ENCODE measurements at regions not wholly inside any gene's neighbourhood (a gene's known extent, or its start where the extent isn't known, plus 50 kb on each side); places are given as distances from the start of the nearest gene placed in this dataset.
"Not testable (repeated sequence)": the region's sequence is repeated elsewhere in the genome, so short reads cannot be mapped to it uniquely, and the experiment has no call there.

DNA sequence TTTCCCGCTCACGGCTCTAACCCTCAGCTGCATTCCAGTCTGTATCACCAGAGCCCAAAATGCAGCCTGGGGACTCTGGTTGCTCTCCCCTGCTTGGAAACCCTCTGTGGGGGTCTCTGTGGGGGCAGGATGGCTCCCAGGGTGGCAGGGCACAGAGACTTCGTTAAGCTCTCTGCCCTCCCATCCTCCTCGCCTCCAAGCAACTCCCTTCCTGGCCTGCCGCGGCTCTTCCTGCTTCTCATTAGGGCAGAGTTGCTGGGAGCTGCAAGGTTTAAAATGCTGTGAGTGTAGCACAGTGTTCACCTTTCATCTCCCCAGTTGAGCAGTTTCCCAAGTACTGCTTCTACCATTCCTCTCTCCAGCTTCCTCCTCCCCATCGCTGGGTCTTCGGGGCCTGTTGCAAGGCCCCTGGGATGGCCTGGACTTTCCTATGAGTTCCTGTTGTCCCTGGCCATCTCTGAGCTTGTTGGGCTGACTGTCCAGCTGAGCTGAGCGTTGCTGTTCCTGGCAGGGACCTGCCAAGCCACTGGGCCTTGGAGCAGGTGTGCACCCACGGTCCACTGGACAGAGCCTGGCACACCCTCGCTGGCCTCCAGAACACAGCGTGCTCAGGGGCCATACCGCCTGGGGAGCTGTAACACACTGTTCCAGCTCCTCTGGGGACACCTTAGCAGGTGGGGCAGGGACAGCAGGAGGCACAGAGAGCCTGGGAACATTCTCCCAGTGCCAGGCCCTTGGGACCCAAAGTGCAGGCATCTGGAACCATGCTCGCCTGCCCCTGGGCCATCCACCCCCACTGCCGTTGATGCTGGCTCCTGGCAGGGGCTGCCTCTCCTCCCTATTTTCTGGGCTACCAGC lies 188.4 kb downstream of the C9orf50 start:
- no peaks in the 10 kb centered on the region for H3K36me3 ChIP-seq (ENCODE audit: control insufficient read depth, insufficient read depth, low read length, severe bottlenecking)
- peaks cover 6% of the 10 kb centered on the region for H3K9me3 ChIP-seq (ENCODE audit: control insufficient read depth, low read length)
- peaks cover 10% of the 10 kb centered on the region for H3K4me1 ChIP-seq (ENCODE audit: control insufficient read depth, insufficient read depth, low read length)
- DNase-seq (ENCODE audit: low read depth), result no peak
- H3K4me3 ChIP-seq (ENCODE audit: low read length), result no peak overlapping the region
- no peak overlapping the region for H3K9ac ChIP-seq (ENCODE audit: low read length)
- H3K27me3 ChIP-seq (replicated peaks; ENCODE audit: control insufficient read depth, insufficient read depth, low read length), result peaks cover 5% of the 10 kb centered on the region

DNA sequence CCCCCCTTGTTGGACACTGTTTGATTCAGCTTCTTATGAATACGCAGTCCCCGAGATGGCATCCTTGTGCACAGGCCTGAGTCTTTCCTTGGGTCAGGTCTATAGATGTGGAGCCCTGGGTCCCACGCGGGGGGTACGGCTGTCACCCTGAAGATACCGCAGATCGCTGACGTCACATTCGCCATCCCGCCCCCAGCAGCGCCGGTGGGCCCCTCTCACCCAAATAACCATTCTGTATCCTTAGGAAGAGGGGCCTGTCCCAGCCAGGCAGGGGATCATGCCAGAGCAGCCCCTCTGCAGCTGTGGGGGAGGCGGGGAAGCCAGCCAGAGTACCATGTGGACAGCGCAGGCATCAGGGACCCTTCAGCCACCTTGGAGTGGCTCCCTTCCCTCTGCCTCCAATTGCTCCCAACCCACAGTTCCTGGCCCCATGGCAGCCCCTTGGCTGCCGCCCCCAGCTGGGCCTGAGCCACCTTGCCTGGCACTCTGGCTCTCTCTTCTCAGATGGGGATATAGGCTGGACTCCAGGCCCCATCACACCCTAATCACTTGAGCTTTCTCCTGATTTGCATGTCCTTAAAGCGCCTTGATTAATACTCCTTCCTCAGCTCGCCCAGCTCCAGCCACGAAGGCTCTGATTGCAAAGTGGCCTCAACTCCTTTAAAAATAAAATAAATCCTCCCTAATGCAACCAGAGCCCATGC lies 189.8 kb downstream of the C9orf50 start:
- H3K9ac ChIP-seq (ENCODE audit: low read length), result no peak overlapping the region
- H3K4me3 ChIP-seq (ENCODE audit: low read length), result no peak overlapping the region
- H3K4me1 ChIP-seq (ENCODE audit: control insufficient read depth, insufficient read depth, low read length), result peaks cover 6% of the 10 kb centered on the region
- peaks cover 5% of the 10 kb centered on the region for H3K27me3 ChIP-seq (replicated peaks; ENCODE audit: control insufficient read depth, insufficient read depth, low read length)
- DNase-seq (ENCODE audit: low read depth), result no peak
- H3K36me3 ChIP-seq (ENCODE audit: control insufficient read depth, insufficient read depth, low read length, severe bottlenecking), result no peaks in the 10 kb centered on the region
- peaks cover 6% of the 10 kb centered on the region for H3K9me3 ChIP-seq (ENCODE audit: control insufficient read depth, low read length)

DNA sequence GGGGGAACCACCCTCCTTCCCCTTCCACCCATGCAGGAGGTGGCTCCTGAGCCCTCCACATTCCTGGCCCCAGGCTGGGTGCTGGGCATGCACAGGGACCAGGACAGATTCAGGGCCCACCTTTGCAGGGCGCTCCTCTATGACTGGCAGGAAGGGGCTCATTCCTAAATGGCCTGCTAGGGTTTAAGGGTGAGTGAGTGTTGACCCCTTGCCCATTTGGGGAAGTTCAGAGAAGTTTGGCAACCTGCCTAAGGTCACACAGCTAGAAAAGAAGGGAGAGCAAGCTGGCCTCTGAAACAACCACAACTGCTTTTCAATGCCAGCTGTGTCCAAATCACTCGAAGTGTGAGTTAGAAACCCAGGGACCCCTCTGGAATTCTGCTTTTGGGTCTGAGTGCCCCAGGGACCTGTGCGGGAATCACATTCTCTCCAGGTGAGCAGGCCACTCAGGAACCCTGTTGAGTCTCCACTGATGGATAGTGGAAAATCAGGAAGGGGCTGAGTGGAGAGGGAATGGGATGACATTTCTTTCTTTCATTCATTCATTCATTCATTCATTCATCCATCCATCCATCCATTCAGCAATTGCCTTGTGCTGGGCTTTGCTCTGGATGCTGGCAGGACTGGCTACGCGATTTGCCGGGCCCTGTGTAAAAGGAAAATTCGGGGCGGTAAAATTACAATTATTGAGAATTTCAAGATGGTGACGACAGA lies 191.9 kb downstream of the C9orf50 start:
- H3K4me1 ChIP-seq (ENCODE audit: control insufficient read depth, insufficient read depth, low read length), result peaks cover 6% of the 10 kb centered on the region
- no peak overlapping the region for H3K9ac ChIP-seq (ENCODE audit: low read length)
- no peak for DNase-seq (ENCODE audit: low read depth)
- H3K27me3 ChIP-seq (replicated peaks; ENCODE audit: control insufficient read depth, insufficient read depth, low read length), result peaks cover 5% of the 10 kb centered on the region
- peaks cover 3% of the 10 kb centered on the region for H3K9me3 ChIP-seq (ENCODE audit: control insufficient read depth, low read length)
- no peaks in the 10 kb centered on the region for H3K36me3 ChIP-seq (ENCODE audit: control insufficient read depth, insufficient read depth, low read length, severe bottlenecking)
- H3K4me3 ChIP-seq (ENCODE audit: low read length), result no peak overlapping the region

DNA sequence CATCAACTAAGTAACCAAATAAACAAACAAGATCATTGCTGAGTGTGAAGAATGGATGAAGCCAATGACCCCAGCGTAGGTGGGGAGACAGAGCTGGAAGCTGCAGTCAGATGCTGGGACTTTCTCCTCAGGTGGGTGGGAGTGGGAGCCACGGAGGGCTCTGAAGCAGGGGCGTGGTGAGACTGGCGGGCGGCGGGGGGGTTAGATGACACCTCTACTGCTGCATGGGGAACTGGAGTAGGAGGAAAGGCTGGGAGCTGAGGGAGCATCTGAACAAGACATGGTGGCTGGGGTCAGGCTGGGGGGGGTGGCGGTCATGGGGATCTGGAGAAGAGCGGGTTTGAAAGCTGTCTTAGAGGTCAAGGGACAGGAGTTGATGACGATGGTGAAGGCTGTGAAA lies 193.8 kb downstream of the C9orf50 start:
- H3K36me3 ChIP-seq (ENCODE audit: control insufficient read depth, insufficient read depth, low read length, severe bottlenecking), result no peaks in the 10 kb centered on the region
- H3K4me1 ChIP-seq (ENCODE audit: control insufficient read depth, insufficient read depth, low read length), result peaks cover 6% of the 10 kb centered on the region
- H3K27me3 ChIP-seq (replicated peaks; ENCODE audit: control insufficient read depth, insufficient read depth, low read length), result peaks cover 5% of the 10 kb centered on the region
- no peaks in the 10 kb centered on the region for H3K9me3 ChIP-seq (ENCODE audit: control insufficient read depth, low read length)
- no peak overlapping the region for H3K4me3 ChIP-seq (ENCODE audit: low read length)
- no peak overlapping the region for H3K9ac ChIP-seq (ENCODE audit: low read length)
- no peak for DNase-seq (ENCODE audit: low read depth)

DNA sequence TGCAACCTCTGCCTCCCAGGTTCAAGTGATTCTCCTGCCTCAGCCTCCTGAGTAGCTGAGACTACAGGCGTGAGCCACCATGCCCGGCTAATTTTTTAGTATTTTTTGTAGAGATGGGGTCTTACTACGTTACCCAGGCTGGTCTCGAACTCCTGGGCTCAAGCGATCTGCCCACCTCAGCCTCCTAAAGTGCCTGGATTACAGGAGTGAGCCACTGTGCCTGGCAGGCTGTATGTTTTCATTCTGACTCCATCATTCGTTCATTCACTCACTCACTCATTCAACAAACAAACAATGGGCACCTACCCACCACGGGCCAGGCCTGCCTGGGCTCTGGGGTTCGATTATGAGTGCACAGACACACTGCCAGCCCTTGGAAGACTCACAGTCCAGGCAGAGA lies 197.1 kb downstream of the C9orf50 start:
- not testable (repeated sequence) for H3K36me3 ChIP-seq (ENCODE audit: control insufficient read depth, insufficient read depth, low read length, severe bottlenecking); H3K9ac ChIP-seq (ENCODE audit: low read length); H3K9me3 ChIP-seq (ENCODE audit: control insufficient read depth, low read length); H3K27me3 ChIP-seq (replicated peaks; ENCODE audit: control insufficient read depth, insufficient read depth, low read length); H3K4me1 ChIP-seq (ENCODE audit: control insufficient read depth, insufficient read depth, low read length); H3K4me3 ChIP-seq (ENCODE audit: low read length); DNase-seq (ENCODE audit: low read depth)

DNA sequence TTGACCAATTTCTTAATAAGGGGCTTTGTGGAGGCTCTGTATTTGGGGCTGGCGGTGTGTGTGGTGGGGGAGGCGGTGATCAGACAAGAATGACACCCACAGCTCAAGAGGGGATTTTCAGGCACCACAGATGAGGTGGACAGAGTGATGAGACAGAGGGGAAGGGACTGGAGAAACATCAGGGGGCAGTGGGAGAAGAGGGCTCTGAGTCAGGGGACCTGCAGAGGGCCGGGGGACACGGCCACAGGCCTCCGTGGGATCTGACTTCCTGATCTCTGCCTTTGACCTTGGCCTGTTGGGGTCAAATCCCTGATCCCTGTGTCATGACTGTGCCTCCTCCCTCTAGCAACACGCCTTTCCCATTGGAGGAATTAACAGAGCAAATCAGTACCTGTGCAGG lies 197.7 kb downstream of the C9orf50 start:
- Histone ChIP-seq H3K4me3 (ENCODE audit: low read length) (no peak overlapping the region), H3K9me3 (ENCODE audit: control insufficient read depth, low read length) (no peaks in the 10 kb centered on the region), H3K4me1 (ENCODE audit: control insufficient read depth, insufficient read depth, low read length) (no peaks in the 10 kb centered on the region), H3K36me3 (ENCODE audit: control insufficient read depth, insufficient read depth, low read length, severe bottlenecking) (no peaks in the 10 kb centered on the region), H3K27me3 (replicated peaks; ENCODE audit: control insufficient read depth, insufficient read depth, low read length) (no peaks in the 10 kb centered on the region), H3K9ac (ENCODE audit: low read length) (no peak overlapping the region)
- no peak for DNase-seq (ENCODE audit: low read depth)

DNA sequence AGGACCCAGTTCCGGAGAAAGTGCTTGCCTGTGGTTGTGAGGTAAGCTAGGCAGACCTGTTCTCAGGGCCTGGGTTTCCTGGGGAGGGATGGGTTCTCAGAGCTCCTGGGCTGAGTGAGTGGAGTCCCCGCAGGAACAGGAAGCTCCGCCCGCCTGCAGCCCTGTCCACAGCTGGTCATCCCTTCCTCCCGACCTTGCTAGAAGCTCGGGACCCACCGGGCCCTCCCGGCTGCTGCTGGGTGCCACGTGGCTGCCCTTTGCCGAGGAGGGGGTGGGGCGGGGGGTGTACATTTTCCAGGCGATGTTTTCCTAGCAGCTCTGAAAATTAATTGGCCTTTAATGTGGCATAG lies 198.1 kb downstream of the C9orf50 start:
- Histone ChIP-seq H3K4me3 (ENCODE audit: low read length) (no peak overlapping the region), H3K27me3 (replicated peaks; ENCODE audit: control insufficient read depth, insufficient read depth, low read length) (no peaks in the 10 kb centered on the region), H3K9me3 (ENCODE audit: control insufficient read depth, low read length) (no peaks in the 10 kb centered on the region), H3K36me3 (ENCODE audit: control insufficient read depth, insufficient read depth, low read length, severe bottlenecking) (no peaks in the 10 kb centered on the region), H3K9ac (ENCODE audit: low read length) (no peak overlapping the region), H3K4me1 (ENCODE audit: control insufficient read depth, insufficient read depth, low read length) (no peaks in the 10 kb centered on the region)
- DNase-seq (ENCODE audit: low read depth), result no peak

DNA sequence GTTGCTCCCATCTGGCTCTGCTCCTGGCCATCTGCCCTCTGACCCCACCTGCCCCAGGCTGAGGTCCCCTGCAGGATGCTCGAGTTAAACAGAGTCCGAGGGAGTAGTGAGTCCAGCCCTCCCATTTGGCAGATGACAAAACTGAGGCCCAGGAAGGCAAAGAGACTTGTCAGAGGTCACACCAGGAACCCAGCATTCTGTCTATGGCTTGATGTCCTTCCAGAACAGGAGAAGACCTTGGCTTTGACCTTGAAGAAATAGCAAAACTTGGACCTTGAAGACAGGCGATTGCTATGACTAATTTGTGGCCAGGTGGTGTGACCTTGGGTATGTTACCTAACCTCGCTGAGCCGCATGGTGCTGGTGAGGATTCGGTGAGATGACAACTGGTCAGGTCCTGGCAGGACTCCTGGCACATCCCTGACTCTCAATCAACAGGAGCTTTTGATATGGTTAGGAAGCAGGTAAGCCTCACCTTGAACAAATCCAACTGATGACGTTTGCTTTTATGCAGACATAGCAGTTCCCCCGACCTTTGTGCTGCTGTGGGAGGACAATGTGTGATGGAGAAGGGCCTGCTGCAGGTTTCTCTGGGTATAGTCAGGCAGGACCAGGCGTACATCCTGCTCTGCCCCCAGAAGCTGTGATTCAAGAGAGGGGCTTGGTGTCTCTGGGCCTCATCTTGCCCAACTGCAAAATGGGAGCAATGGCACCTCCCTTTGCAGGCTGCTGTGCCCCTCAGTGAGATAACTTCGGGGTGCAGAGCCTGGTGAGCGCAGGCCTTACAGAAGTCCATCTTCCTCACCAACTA lies 198.7 kb downstream of the C9orf50 start:
- Histone ChIP-seq H3K36me3 (ENCODE audit: control insufficient read depth, insufficient read depth, low read length, severe bottlenecking) (no peaks in the 10 kb centered on the region), H3K9ac (ENCODE audit: low read length) (no peak overlapping the region), H3K4me3 (ENCODE audit: low read length) (no peak overlapping the region), H3K27me3 (replicated peaks; ENCODE audit: control insufficient read depth, insufficient read depth, low read length) (no peaks in the 10 kb centered on the region), H3K4me1 (ENCODE audit: control insufficient read depth, insufficient read depth, low read length) (no peaks in the 10 kb centered on the region), H3K9me3 (ENCODE audit: control insufficient read depth, low read length) (no peaks in the 10 kb centered on the region)
- no peak for DNase-seq (ENCODE audit: low read depth)

DNA sequence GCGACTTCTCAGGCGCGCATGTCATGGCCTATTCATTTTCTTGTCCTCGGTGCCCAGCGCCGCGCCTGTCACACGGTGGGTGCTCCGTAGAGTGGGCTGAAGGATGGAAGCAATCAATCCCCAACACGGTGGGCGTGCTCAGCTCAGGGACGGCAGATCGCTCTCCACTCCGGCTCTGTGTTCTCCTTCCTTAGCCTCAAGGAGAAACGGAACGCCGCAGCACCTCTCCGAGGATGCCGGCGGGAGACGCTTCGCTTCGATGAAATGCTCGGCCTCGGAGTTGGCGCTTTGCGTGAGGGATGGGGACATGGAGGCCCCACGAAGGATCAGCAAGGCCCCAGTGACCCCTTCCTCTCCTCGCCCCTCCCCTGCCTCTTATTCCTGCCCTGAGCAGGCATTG lies 199.5 kb downstream of the C9orf50 start:
- H3K36me3 ChIP-seq (ENCODE audit: control insufficient read depth, insufficient read depth, low read length, severe bottlenecking), result no peaks in the 10 kb centered on the region
- H3K9ac ChIP-seq (ENCODE audit: low read length), result no peak overlapping the region
- H3K4me3 ChIP-seq (ENCODE audit: low read length), result no peak overlapping the region
- DNase-seq (ENCODE audit: low read depth), result no peak
- no peaks in the 10 kb centered on the region for H3K9me3 ChIP-seq (ENCODE audit: control insufficient read depth, low read length)
- H3K4me1 ChIP-seq (ENCODE audit: control insufficient read depth, insufficient read depth, low read length), result no peaks in the 10 kb centered on the region
- H3K27me3 ChIP-seq (replicated peaks; ENCODE audit: control insufficient read depth, insufficient read depth, low read length), result no peaks in the 10 kb centered on the region

DNA sequence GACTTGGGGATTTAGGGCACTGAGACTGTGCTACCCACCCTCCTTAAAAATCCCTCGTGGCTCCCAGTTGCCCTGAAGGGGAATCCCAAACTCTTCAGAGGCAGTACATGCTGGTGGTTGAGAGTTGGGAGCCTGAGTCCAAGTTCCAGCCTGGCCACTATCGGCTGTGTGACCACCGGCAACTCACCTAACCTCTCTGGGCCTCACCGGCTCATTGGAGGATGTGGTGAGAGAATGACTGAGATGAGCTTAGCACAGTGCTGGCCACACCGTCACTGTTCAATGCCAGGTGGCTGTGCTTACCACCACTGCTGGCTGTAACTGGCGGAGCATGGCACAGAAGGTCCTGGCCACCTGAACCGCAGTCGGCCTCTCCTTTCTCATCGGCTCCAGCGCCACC lies 200.2 kb downstream of the C9orf50 start:
- no peaks in the 10 kb centered on the region for H3K27me3 ChIP-seq (replicated peaks; ENCODE audit: control insufficient read depth, insufficient read depth, low read length)
- no peaks in the 10 kb centered on the region for H3K36me3 ChIP-seq (ENCODE audit: control insufficient read depth, insufficient read depth, low read length, severe bottlenecking)
- no peaks in the 10 kb centered on the region for H3K9me3 ChIP-seq (ENCODE audit: control insufficient read depth, low read length)
- no peak for DNase-seq (ENCODE audit: low read depth)
- H3K4me3 ChIP-seq (ENCODE audit: low read length), result no peak overlapping the region
- H3K9ac ChIP-seq (ENCODE audit: low read length), result no peak overlapping the region
- no peaks in the 10 kb centered on the region for H3K4me1 ChIP-seq (ENCODE audit: control insufficient read depth, insufficient read depth, low read length)
